ENCODE measurements at regions not wholly inside any gene's neighbourhood (a gene's known extent, or its start where the extent isn't known, plus 50 kb on each side); places are given as distances from the start of the nearest gene placed in this dataset.

GRCh38 chr9:108698801-108699200, 157.0 kb downstream of the ACTL7B start:
- H4K20me1 ChIP-seq (ENCODE audit: control insufficient read depth, insufficient read depth, insufficient read length) = no peaks in the 10 kb centered on the region
- H3K79me2 ChIP-seq (ENCODE audit: insufficient read depth, low read length) = no peaks in the 10 kb centered on the region
- H2BK15ac ChIP-seq (ENCODE audit: low read depth, low read length) = no peak overlapping the region
- no peaks in the 10 kb centered on the region for H3K79me1 ChIP-seq (ENCODE audit: insufficient read depth, low read depth, low read length, poor library complexity, severe bottlenecking)
- no peak overlapping the region for H4K8ac ChIP-seq (replicated peaks; ENCODE audit: insufficient read length, low read depth, low read length)
- no peak overlapping the region for H3K14ac ChIP-seq (ENCODE audit: insufficient read depth, low read length)
- H3K4me2 ChIP-seq (ENCODE audit: insufficient read depth, insufficient read length, low read length) = no peak overlapping the region
- no peak overlapping the region for H2BK20ac ChIP-seq (ENCODE audit: low read depth, low read length, poor library complexity, severe bottlenecking)
- H4K91ac ChIP-seq (ENCODE audit: insufficient read length, low read depth, low read length) = no peak overlapping the region
- no peak overlapping the region for H3K56ac ChIP-seq (ENCODE audit: insufficient read length, low read depth, low read length)
- no peak overlapping the region for H2BK5ac ChIP-seq (ENCODE audit: insufficient read length, low read length)
- no peaks in the 10 kb centered on the region for H3K9me3 ChIP-seq (ENCODE audit: control insufficient read depth, low read depth, low read length)
- no peaks in the 10 kb centered on the region for H3K27me3 ChIP-seq (ENCODE audit: insufficient read depth, low read length)
- no peak overlapping the region for H2AK5ac ChIP-seq (ENCODE audit: insufficient read length, low read length)
- no peak overlapping the region for H2BK12ac ChIP-seq (ENCODE audit: insufficient read length, low read depth, low read length)
- no peaks in the 10 kb centered on the region for H3K27me3 Mint-ChIP-seq (ENCODE audit: low read depth)
- no peaks in the 10 kb centered on the region for H3K9me3 Mint-ChIP-seq
- H3K4me1 Mint-ChIP-seq = no peaks in the 10 kb centered on the region
- H3K4ac ChIP-seq (ENCODE audit: low read depth, low read length) = no peak overlapping the region
- no peak overlapping the region for H3K27ac Mint-ChIP-seq
- no CpG with 5 or more reads among the region's 1 CpG for WGBS (ENCODE audit: extremely low coverage, insufficient read length, low lambda C conversion rate)
- no peak overlapping the region for H3K27ac ChIP-seq (ENCODE audit: insufficient read length, low read depth, low read length)
- H3K4me3 Mint-ChIP-seq = no peak overlapping the region
- peaks cover 0 to 2% (median 0%) of the 10 kb centered on the region in 3 experiments; a peak in 1 of 7 replicates for H3K36me3 Mint-ChIP-seq (ENCODE audit: insufficient read depth in 1 of 3, low read depth in 3 of 3)
- no peaks in the 10 kb centered on the region for H3K4me1 ChIP-seq (ENCODE audit: insufficient read depth, low read length)
- H3K18ac ChIP-seq (ENCODE audit: insufficient read length, low read depth, low read length) = no peak overlapping the region
- no peak overlapping the region for H3K9ac ChIP-seq (ENCODE audit: extremely low read depth, insufficient read length, low read length)
- H2AFZ ChIP-seq (ENCODE audit: low read length) = no peak overlapping the region
- H4K5ac ChIP-seq (ENCODE audit: insufficient read length, low read depth, low read length) = no peak overlapping the region
- H3T11ph ChIP-seq (ENCODE audit: low read length) = no peak overlapping the region
- TF ChIP-seq, protein P1, sequence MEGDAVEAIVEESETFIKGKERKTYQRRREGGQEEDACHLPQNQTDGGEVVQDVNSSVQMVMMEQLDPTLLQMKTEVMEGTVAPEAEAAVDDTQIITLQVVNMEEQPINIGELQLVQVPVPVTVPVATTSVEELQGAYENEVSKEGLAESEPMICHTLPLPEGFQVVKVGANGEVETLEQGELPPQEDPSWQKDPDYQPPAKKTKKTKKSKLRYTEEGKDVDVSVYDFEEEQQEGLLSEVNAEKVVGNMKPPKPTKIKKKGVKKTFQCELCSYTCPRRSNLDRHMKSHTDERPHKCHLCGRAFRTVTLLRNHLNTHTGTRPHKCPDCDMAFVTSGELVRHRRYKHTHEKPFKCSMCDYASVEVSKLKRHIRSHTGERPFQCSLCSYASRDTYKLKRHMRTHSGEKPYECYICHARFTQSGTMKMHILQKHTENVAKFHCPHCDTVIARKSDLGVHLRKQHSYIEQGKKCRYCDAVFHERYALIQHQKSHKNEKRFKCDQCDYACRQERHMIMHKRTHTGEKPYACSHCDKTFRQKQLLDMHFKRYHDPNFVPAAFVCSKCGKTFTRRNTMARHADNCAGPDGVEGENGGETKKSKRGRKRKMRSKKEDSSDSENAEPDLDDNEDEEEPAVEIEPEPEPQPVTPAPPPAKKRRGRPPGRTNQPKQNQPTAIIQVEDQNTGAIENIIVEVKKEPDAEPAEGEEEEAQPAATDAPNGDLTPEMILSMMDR (conservative IDR thresholded peaks at IDR 0.05) = no peak
- H2BK120ac ChIP-seq (ENCODE audit: low read depth, low read length, poor library complexity, severe bottlenecking) = no peak overlapping the region
- H3K23me2 ChIP-seq (ENCODE audit: insufficient read length, low read depth, low read length, poor library complexity, severe bottlenecking) = no peaks in the 10 kb centered on the region
- no peak overlapping the region for H3K23ac ChIP-seq (ENCODE audit: insufficient read length, low read depth, low read length)
- DNase-seq = no peak
